CD4-positive, alpha-beta T cell treated with Interleukin-21 for 1 hour (primary cell): ENCODE measurements at regions not wholly inside any gene's neighbourhood (a gene's known extent, or its start where the extent isn't known, plus 50 kb on each side); places are given as distances from the start of the nearest gene placed in this dataset.

Experiments used
- DNase-seq: peaks from one replicate; pipeline ENCODE4 v3.0.0-alpha.2; 2020

GRCh38 chr1:227370533-227371254 is 52.4 kb upstream of the CDC42BPA start:
- no peak for DNase-seq

GRCh38 chr1:227369102-227369760 is 50.9 kb upstream of the CDC42BPA start:
- no peak for DNase-seq
